IMR-90 (cell line): ENCODE measurements at regions not wholly inside any gene's neighbourhood (a gene's known extent, or its start where the extent isn't known, plus 50 kb on each side); places are given as distances from the start of the nearest gene placed in this dataset.

Experiments
- ATAC-seq: fragments of 200-7000 bp; cut with Tn5 transposase; 2 replicates; pipeline ENCODE4 v1.9.1; 2020; ENCODE audit warnings: low read depth, mild to moderate bottlenecking, moderate library complexity
- BruUV-seq: library from RNA; stranded (reverse); fragments of 400-500 nt; replicated peaks from 2 replicates; lab custom pipeline; 2021; lab: Mats Ljungman, UMichigan
- CTCF ChIA-PET: fragments of 300-600 bp; formaldehyde crosslinking; extraction: SDS; loops from one replicate; lab custom pipeline; 2021; ENCODE audit warnings: antibody characterized with exemption; lab: Yijun Ruan, JAX
- POLR2A ChIA-PET: fragments of 300-600 bp; sonication (Branson Sonifier 250); formaldehyde crosslinking; loops from one replicate; lab custom pipeline; 2022; ENCODE audit warnings: antibody characterized with exemption; ENCODE audit not compliant: unreplicated experiment; lab: Charles Lee
- DNase-seq: peaks from one replicate; pipeline ENCODE4 v3.0.0; 2013
- H2AFZ ChIP-seq: replicated peaks from 2 replicates; pipeline ENCODE3; 2013; ENCODE audit warnings: low read length, mild to moderate bottlenecking; ENCODE audit not compliant: poor library complexity
- H2AK5ac ChIP-seq: 2 replicates; pipeline ENCODE4 v1.6.1; 2013; ENCODE audit warnings: low read depth, low read length, inconsistent platforms
- H2AK9ac ChIP-seq: replicated peaks from 2 replicates; pipeline ENCODE3; 2013; ENCODE audit warnings: mild to moderate bottlenecking, low read depth, low read length, moderate library complexity; ENCODE audit not compliant: poor library complexity
- H2BK120ac ChIP-seq: 2 replicates; pipeline ENCODE4 v1.6.1; 2013; ENCODE audit warnings: low read depth, low read length, inconsistent platforms
- H2BK15ac ChIP-seq: 3 replicates; pipeline ENCODE4 v1.6.1; 2013; ENCODE audit warnings: low read depth, low read length, inconsistent platforms
- H2BK20ac ChIP-seq: 2 replicates; pipeline ENCODE4 v1.6.1; 2013; ENCODE audit warnings: low read depth, mild to moderate bottlenecking, inconsistent platforms, low read length, moderate library complexity
- H2BK5ac ChIP-seq: 2 replicates; pipeline ENCODE4 v1.6.1; 2013; ENCODE audit warnings: mild to moderate bottlenecking, low read depth, low read length, inconsistent platforms; ENCODE audit not compliant: poor library complexity, severe bottlenecking
- H3K14ac ChIP-seq: replicated peaks from 2 replicates; pipeline ENCODE4 v1.6.1; 2013; ENCODE audit warnings: low read depth, low read length, inconsistent platforms
- H3K18ac ChIP-seq: 2 replicates; pipeline ENCODE4 v1.6.1; 2013; ENCODE audit warnings: low read depth, low read length, control low read depth
- H3K23ac ChIP-seq: 2 replicates; pipeline ENCODE4 v1.6.1; 2013; ENCODE audit warnings: low read depth, low read length, inconsistent platforms
- H3K27ac ChIP-seq: 2 replicates; pipeline ENCODE4 v1.5.1; 2013; ENCODE audit warnings: mild to moderate bottlenecking, control low read depth, low read length; ENCODE audit not compliant: insufficient read depth
- H3K27me3 ChIP-seq: 2 replicates; pipeline ENCODE4 v1.6.1; 2013; ENCODE audit warnings: low read length; ENCODE audit not compliant: control insufficient read depth, insufficient read depth
- H3K36me3 ChIP-seq: 2 replicates; pipeline ENCODE4 v1.6.1; 2013; ENCODE audit warnings: low read length, mixed read lengths; ENCODE audit not compliant: control insufficient read depth, insufficient read depth
- H3K4ac ChIP-seq: 2 replicates; pipeline ENCODE4 v1.6.1; 2013; ENCODE audit warnings: low read depth, low read length, inconsistent platforms
- H3K4me1 ChIP-seq: 2 replicates; pipeline ENCODE4 v1.6.1; 2013; ENCODE audit warnings: low read length, mixed read lengths; ENCODE audit not compliant: control insufficient read depth, insufficient read depth
- H3K4me2 ChIP-seq: 2 replicates; pipeline ENCODE4 v1.6.1; 2013; ENCODE audit warnings: low read depth, mild to moderate bottlenecking, control low read depth, low read length, moderate library complexity
- H3K4me3 ChIP-seq: 2 replicates; pipeline ENCODE4 v1.5.1; 2013; ENCODE audit warnings: low read depth, mild to moderate bottlenecking, control low read depth, low read length, moderate library complexity; ENCODE audit not compliant: insufficient read depth
- H3K56ac ChIP-seq: 2 replicates; pipeline ENCODE4 v1.6.1; 2013; ENCODE audit warnings: low read length, inconsistent platforms; ENCODE audit not compliant: insufficient read depth; ENCODE audit errors: extremely low read depth
- H3K79me1 ChIP-seq, 2 experiments: 2 replicates each; pipeline ENCODE4 v1.6.1; 2013; ENCODE audit warnings: low read length in 2 of 2, inconsistent platforms in 1 of 2, low read depth in 1 of 2
- H3K9ac ChIP-seq: 2 replicates; pipeline ENCODE4 v1.6.1; 2013; ENCODE audit warnings: low read depth, low read length, control low read depth
- H3K9me1 ChIP-seq: 2 replicates; pipeline ENCODE4 v1.6.1; 2013; ENCODE audit warnings: low read length, inconsistent platforms; ENCODE audit not compliant: insufficient read depth
- H3K9me3 ChIP-seq: 2 replicates; pipeline ENCODE4 v1.6.1; 2013; ENCODE audit warnings: low read length; ENCODE audit not compliant: control insufficient read depth, insufficient read depth
- H4K20me1 ChIP-seq: 2 replicates; pipeline ENCODE4 v1.6.1; 2013; ENCODE audit warnings: low read length, inconsistent platforms; ENCODE audit not compliant: insufficient read depth
- H4K5ac ChIP-seq: 2 replicates; pipeline ENCODE4 v1.6.1; 2013; ENCODE audit warnings: mild to moderate bottlenecking, low read depth, low read length, control low read depth
- H4K8ac ChIP-seq, 2 experiments: 2 replicates each; pipeline ENCODE4 v1.6.1; 2013; ENCODE audit warnings: low read depth in 2 of 2, low read length in 2 of 2, control low read depth in 1 of 2, inconsistent platforms in 1 of 2
- H4K91ac ChIP-seq: 2 replicates; pipeline ENCODE4 v1.6.1; 2013; ENCODE audit warnings: low read depth, low read length, inconsistent platforms; ENCODE audit not compliant: insufficient read depth
- BHLHE40 ChIP-seq: fragments of 150-350 bp; IDR thresholded peaks from 2 replicates; pipeline ENCODE4 v1.6.1; 2016; ENCODE audit warnings: mild to moderate bottlenecking, low read depth, low read length
- CEBPB ChIP-seq: IDR thresholded peaks from 2 replicates; pipeline ENCODE4 v1.6.1; 2012; ENCODE audit warnings: low read depth, low read length, improper control_type of control experiment
- CHD1 ChIP-seq: IDR thresholded peaks from 2 replicates; pipeline ENCODE4 v1.6.1; 2012; ENCODE audit warnings: low read depth, low read length, improper control_type of control experiment
- CTCF ChIP-seq: conservative IDR thresholded peaks from 2 replicates; pipeline ENCODE4 v1.5.1; 2012; ENCODE audit warnings: mild to moderate bottlenecking, low read depth, low read length, improper control_type of control experiment
- FOS ChIP-seq: fragments of 150-350 bp; IDR thresholded peaks from 2 replicates; pipeline ENCODE4 v1.6.1; 2016; ENCODE audit warnings: low read depth, low read length
- MAFK ChIP-seq: IDR thresholded peaks from 2 replicates; pipeline ENCODE4 v1.6.1; 2012; ENCODE audit warnings: low read depth, low read length, improper control_type of control experiment
- MAZ ChIP-seq: IDR thresholded peaks from 2 replicates; pipeline ENCODE4 v1.6.1; 2012; ENCODE audit warnings: low read depth, mild to moderate bottlenecking, low read length, improper control_type of control experiment, moderate library complexity, borderline replicate concordance
- MXI1 ChIP-seq: IDR thresholded peaks from 2 replicates; pipeline ENCODE4 v1.6.1; 2012; ENCODE audit warnings: low read depth, mild to moderate bottlenecking, low read length, moderate library complexity, borderline replicate concordance
- NFE2L2 ChIP-seq: fragments of 150-350 bp; IDR thresholded peaks from 2 replicates; pipeline ENCODE4 v1.6.1; 2016; ENCODE audit warnings: low read depth, mild to moderate bottlenecking, low read length
- POLR2A ChIP-seq: IDR thresholded peaks from 2 replicates; pipeline ENCODE4 v1.6.1; 2012; ENCODE audit warnings: mild to moderate bottlenecking, low read depth, low read length
- RAD21 ChIP-seq: IDR thresholded peaks from 2 replicates; pipeline ENCODE4 v1.6.1; 2012; ENCODE audit warnings: low read length, improper control_type of control experiment
- RCOR1 ChIP-seq: IDR thresholded peaks from 2 replicates; pipeline ENCODE4 v1.6.1; 2012; ENCODE audit warnings: mild to moderate bottlenecking, low read length, improper control_type of control experiment; ENCODE audit not compliant: insufficient replicate concordance
- RFX5 ChIP-seq: IDR thresholded peaks from 2 replicates; pipeline ENCODE4 v1.8.0; 2012; ENCODE audit warnings: low read depth, mild to moderate bottlenecking, low read length, moderate library complexity
- SMC3 ChIP-seq: fragments of 150-350 bp; IDR thresholded peaks from 2 replicates; pipeline ENCODE4 v1.6.1; 2016; ENCODE audit warnings: low read depth, mild to moderate bottlenecking, antibody characterized with exemption, low read length, moderate library complexity
- WGBS, 2 experiments: methylation state at CpG; one replicate each; pipeline versions ENCODE4 v1.1.5 to v1.1.7; 2013; ENCODE audit warnings: missing lambda C conversion rate in 2 of 2; ENCODE audit not compliant: insufficient read length in 1 of 2; ENCODE audit errors: extremely low coverage in 2 of 2; 5-methylcytosine and 5-hydroxymethylcytosine counted together
- dilution Hi-C: fragments of 300-500 bp; cut with HindIII; formaldehyde crosslinking; loops from one replicate; pipeline ENCODE4 v1.14.3; 2018; ENCODE audit warnings: low sequenced_read_pairs; ENCODE audit not compliant: unreplicated experiment
- in situ Hi-C: fragments of 300-500 bp; cut with MboI; formaldehyde crosslinking; loops from 3 replicates; pipeline ENCODE4 v1.14.3; 2019; ENCODE audit warnings: low sequenced_read_pairs, inconsistent platforms, mixed read lengths
- intact Hi-C: fragments of 100-400 bp; cut with micrococcal nuclease; formaldehyde crosslinking; loops from 2 replicates; pipeline ENCODE4 v1.10.0; 2022
- TF ChIP-seq, protein P1 (sequence below): fragments of 150-350 bp; IDR thresholded peaks from 2 replicates; pipeline ENCODE4 v1.6.1; 2016; ENCODE audit warnings: low read depth, mild to moderate bottlenecking, low read length, moderate library complexity, borderline replicate concordance
- TF ChIP-seq, protein P2 (sequence below): fragments of 150-350 bp; IDR thresholded peaks from 2 replicates; pipeline ENCODE4 v1.6.1; 2017; ENCODE audit warnings: mild to moderate bottlenecking, antibody characterized with exemption, low read length, low read depth

- Histone ChIP-seq H3K4me1 (peaks cover 2% of the 10 kb centered on the region; the same call in 1 of the 2 replicates), H3K9me3 (no peaks in the 10 kb centered on the region), H3K27me3 (no peaks in the 10 kb centered on the region), H3K4ac (no peak overlapping the region), H3K27ac (no peak overlapping the region), H2BK120ac (no peak overlapping the region), H2AK9ac (no peak overlapping the region), H3K18ac (no peak overlapping the region), H3K79me1 (no peaks in the 10 kb centered on the region), H2BK15ac (no peak overlapping the region), H2BK20ac (no peak overlapping the region), H4K91ac (no peak overlapping the region), H4K5ac (no peak overlapping the region), H3K9me1 (peaks cover 3% of the 10 kb centered on the region; the same call in 1 of the 2 replicates), H3K36me3 (no peaks in the 10 kb centered on the region), H4K20me1 (no peaks in the 10 kb centered on the region), H3K23ac (no peak overlapping the region), H4K8ac (no peak overlapping the region), H3K4me2 (no peak overlapping the region), H3K14ac (no peak overlapping the region), H2BK5ac (no peak overlapping the region), H2AFZ (no peak overlapping the region), H2AK5ac (no peak overlapping the region), H3K56ac (no peak overlapping the region), H3K4me3 (no peak overlapping the region), H3K9ac (no peak overlapping the region)
- DNase-seq (no peak), ATAC-seq (no peak)
- in situ Hi-C loops, result loop anchor here (5.0 to 25.0 kb wide), 3 partner anchors 220 to 825 kb away; no protein-coding TSS in a partner anchor
- dilution Hi-C loops, result no loop called here
- ChIA-PET POLR2A (no interaction called here), CTCF (interaction anchor here (1.2 to 3.0 kb wide), 4 partner anchors 13 to 789 kb away, joined by 4 to 46 read pairs (median 6); no protein-coding TSS in a partner anchor)
- 100% methylated on average over 2 of the region's 9 CpGs; no CpG with 5 or more reads in 1 of the 2 experiments for WGBS, 2 experiments
- intact Hi-C loops, result no loop called here
- TF ChIP-seq CHD1 (no peak), SMC3 (no peak), BHLHE40 (no peak), MAFK (no peak), MAZ (no peak), CTCF (no peak), CEBPB (no peak), RFX5 (no peak), MXI1 (no peak), RAD21 (no peak), POLR2A (no peak), FOS (no peak), NFE2L2 (no peak), RCOR1 (no peak)
- TF ChIP-seq, protein P1, sequence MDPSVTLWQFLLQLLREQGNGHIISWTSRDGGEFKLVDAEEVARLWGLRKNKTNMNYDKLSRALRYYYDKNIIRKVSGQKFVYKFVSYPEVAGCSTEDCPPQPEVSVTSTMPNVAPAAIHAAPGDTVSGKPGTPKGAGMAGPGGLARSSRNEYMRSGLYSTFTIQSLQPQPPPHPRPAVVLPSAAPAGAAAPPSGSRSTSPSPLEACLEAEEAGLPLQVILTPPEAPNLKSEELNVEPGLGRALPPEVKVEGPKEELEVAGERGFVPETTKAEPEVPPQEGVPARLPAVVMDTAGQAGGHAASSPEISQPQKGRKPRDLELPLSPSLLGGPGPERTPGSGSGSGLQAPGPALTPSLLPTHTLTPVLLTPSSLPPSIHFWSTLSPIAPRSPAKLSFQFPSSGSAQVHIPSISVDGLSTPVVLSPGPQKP, result no peak
- TF ChIP-seq, protein P2, sequence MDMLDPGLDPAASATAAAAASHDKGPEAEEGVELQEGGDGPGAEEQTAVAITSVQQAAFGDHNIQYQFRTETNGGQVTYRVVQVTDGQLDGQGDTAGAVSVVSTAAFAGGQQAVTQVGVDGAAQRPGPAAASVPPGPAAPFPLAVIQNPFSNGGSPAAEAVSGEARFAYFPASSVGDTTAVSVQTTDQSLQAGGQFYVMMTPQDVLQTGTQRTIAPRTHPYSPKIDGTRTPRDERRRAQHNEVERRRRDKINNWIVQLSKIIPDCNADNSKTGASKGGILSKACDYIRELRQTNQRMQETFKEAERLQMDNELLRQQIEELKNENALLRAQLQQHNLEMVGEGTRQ, result no peak
- BruUV-seq, result no TSS peak
These were observed 106.9 kb upstream of the SERBP1 start for GRCh38 chr1:67536957-67537666.
